Tibial nerve (tissue), 4 donors: ENCODE measurements at regions not wholly inside any gene's neighbourhood (a gene's known extent, or its start where the extent isn't known, plus 50 kb on each side); places are given as distances from the start of the nearest gene placed in this dataset.
"Not testable (repeated sequence)": the region's sequence is repeated elsewhere in the genome, so short reads cannot be mapped to it uniquely, and the experiment has no call there.

Experiments
- DNase-seq, 2 donors: peaks; one replicate each; pipeline ENCODE4 v3.0.0-alpha.2; 2019; ENCODE audit warnings: low spot score in 2 of 2
- H3K27ac ChIP-seq, 4 donors: fragments of 200-600 bp; sonication (generic) in 3 of 4; one replicate each; pipeline ENCODE4 v1.5.1; 2017 to 2019; ENCODE audit warnings: mild to moderate bottlenecking in 1 of 4
- H3K27me3 ChIP-seq, 2 donors: fragments of 200-600 bp; sonication (generic) in 1 of 2; one replicate each; pipeline versions ENCODE4 v1.5.1 to v1.6.0; 2017 to 2019
- H3K36me3 ChIP-seq, 3 donors: fragments of 200-600 bp; sonication (generic); one replicate each; pipeline ENCODE4 v1.5.1; 2018 to 2019
- H3K4me1 ChIP-seq, 4 donors: fragments of 200-600 bp; sonication (generic) in 3 of 4; one replicate each; pipeline ENCODE4 v1.5.1; 2017 to 2019
- H3K4me3 ChIP-seq, 4 donors: fragments of 200-600 bp; sonication (generic) in 3 of 4; one replicate each; pipeline ENCODE4 v1.5.1; 2017 to 2019; ENCODE audit warnings: mild to moderate bottlenecking in 1 of 4, moderate library complexity in 1 of 4
- H3K9me3 ChIP-seq, 4 donors: fragments of 200-600 bp; sonication (generic) in 3 of 4; one replicate each; pipeline ENCODE4 v1.5.1; 2017 to 2019
- EP300 ChIP-seq, 2 donors: sonication (generic); formaldehyde crosslinking; IDR thresholded peaks; one replicate each; pipeline ENCODE4 v1.6.1; 2017; ENCODE audit warnings: antibody characterized with exemption in 2 of 2, mild to moderate bottlenecking in 1 of 2
- POLR2A ChIP-seq, 2 donors: fragments of 450-650 bp; IDR thresholded peaks; one replicate each; pipeline ENCODE4 v1.6.1; 2017; ENCODE audit warnings: antibody characterized with exemption in 2 of 2, mild to moderate bottlenecking in 2 of 2, moderate library complexity in 2 of 2
- WGBS, 2 donors: methylation state at CpG; one replicate each; pipeline ENCODE4 v1.1.5; 2018; 5-methylcytosine and 5-hydroxymethylcytosine counted together
- TF ChIP-seq, protein P1 (sequence below), 5 experiments: fragments of 200-600 bp in 3 of 5; fragments of 450-650 bp in 2 of 5; sonication (generic) in 3 of 5; IDR thresholded peaks; one replicate each; pipeline ENCODE4 v1.5.1; 2016 to 2019; ENCODE audit warnings: antibody characterized with exemption in 5 of 5, mild to moderate bottlenecking in 3 of 5, moderate library complexity in 2 of 5

DNA sequence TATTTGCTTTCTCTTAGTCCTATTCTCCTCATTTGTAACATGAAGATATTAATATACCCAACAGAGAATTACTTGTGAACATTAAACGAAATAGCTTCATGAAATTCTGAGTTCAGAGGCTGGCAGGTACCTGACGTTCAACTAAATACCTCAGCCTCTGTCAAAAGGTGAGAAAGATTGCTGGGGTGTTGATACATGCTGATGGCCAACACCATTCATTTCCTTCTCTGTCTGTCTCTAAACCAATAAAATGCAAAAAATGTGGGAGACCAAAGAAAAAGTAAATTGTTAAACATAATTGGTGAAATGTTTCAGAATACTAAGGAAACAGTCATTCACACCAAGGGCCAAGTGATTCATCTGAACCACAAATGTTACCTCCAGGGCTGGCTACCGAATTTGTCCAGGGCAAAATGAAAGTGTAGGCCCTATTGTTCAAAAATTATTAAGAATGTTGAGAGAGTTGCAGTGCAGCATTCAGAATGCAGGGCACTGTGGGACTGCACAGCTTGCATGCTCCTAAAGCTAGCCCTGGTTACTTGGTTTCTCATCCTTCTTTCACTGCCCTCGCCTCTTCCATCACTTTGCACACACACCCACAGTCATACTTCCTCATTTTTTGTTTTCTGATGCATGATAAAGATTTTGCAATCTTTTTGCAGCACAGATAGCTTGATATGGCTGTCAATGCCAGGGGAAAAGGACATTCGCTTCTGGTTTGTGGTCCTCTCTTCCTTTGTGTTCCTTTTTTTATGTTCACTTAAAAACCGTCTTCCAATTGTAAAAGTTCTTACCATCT lies 414.3 kb upstream of the NR5A2 start:
- Histone ChIP-seq H3K36me3 (no peaks in the 10 kb centered on the region), H3K4me1 (no peaks in the 10 kb centered on the region), H3K4me3 (no peak overlapping the region), H3K9me3 (peaks cover 0 to 4% (median 0%) of the 10 kb centered on the region in 4 donors), H3K27ac (no peak overlapping the region), H3K27me3 (no peaks in the 10 kb centered on the region)
- no peak for DNase-seq
- TF ChIP-seq, protein P1, sequence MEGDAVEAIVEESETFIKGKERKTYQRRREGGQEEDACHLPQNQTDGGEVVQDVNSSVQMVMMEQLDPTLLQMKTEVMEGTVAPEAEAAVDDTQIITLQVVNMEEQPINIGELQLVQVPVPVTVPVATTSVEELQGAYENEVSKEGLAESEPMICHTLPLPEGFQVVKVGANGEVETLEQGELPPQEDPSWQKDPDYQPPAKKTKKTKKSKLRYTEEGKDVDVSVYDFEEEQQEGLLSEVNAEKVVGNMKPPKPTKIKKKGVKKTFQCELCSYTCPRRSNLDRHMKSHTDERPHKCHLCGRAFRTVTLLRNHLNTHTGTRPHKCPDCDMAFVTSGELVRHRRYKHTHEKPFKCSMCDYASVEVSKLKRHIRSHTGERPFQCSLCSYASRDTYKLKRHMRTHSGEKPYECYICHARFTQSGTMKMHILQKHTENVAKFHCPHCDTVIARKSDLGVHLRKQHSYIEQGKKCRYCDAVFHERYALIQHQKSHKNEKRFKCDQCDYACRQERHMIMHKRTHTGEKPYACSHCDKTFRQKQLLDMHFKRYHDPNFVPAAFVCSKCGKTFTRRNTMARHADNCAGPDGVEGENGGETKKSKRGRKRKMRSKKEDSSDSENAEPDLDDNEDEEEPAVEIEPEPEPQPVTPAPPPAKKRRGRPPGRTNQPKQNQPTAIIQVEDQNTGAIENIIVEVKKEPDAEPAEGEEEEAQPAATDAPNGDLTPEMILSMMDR (IDR thresholded peaks at IDR 0.05), result no peak
- TF ChIP-seq EP300 (IDR thresholded peaks at IDR 0.05), result no peak
- 60 to 71% methylated on average over 6 of the region's 6 CpGs for WGBS, 2 donors

DNA sequence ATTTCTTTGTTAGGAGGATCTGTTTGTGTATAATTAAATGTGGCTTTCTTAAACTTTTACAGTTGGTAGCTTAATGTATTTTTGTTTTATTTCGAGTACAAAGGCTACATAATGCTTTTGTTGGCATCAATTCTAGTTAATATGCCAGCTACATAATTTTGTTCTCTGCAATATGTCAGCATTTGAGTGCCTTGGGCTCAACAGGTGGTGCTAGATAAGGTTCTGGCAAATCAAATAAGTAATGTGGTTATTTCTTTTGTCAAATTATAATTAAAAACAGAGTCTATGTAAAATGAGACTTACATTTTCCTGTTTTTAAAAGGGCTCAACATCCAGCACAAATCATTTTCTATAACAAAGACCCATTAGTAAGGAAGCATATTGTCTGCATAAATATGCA lies 410.6 kb upstream of the NR5A2 start:
- Histone ChIP-seq H3K9me3 (no peaks in the 10 kb centered on the region), H3K27me3 (no peaks in the 10 kb centered on the region), H3K4me1 (no peaks in the 10 kb centered on the region), H3K36me3 (no peaks in the 10 kb centered on the region), H3K4me3 (no peak overlapping the region), H3K27ac (no peak overlapping the region)
- 33 to 48% methylated on average over 1 of the region's 1 CpG for WGBS, 2 donors
- TF ChIP-seq EP300 (IDR thresholded peaks at IDR 0.05) (no peak), POLR2A (IDR thresholded peaks at IDR 0.05) (no peak)
- TF ChIP-seq, protein P1 (IDR thresholded peaks at IDR 0.05), result no peak
- no peak for DNase-seq

DNA sequence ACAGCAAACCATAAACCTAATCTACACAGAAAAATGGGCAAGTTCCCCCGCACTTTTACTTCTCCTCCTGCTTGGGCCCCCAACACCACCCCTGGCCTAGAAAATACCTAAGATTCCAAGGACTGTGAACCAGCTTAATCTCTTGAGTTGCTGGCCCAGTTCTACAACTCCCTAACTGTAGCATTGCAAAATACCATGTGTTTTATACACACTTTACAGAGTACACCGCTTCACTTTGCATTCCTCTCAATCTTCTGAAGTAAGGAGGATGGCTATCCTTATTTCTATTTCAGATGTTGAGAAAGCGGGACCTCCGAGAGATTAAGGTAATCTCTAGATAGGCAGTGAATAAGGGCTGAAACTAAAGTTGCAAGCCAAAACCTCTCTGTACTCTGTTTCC lies 408.3 kb upstream of the NR5A2 start:
- WGBS, 2 donors, result 89 to 96% methylated on average over 4 of the region's 4 CpGs

DNA sequence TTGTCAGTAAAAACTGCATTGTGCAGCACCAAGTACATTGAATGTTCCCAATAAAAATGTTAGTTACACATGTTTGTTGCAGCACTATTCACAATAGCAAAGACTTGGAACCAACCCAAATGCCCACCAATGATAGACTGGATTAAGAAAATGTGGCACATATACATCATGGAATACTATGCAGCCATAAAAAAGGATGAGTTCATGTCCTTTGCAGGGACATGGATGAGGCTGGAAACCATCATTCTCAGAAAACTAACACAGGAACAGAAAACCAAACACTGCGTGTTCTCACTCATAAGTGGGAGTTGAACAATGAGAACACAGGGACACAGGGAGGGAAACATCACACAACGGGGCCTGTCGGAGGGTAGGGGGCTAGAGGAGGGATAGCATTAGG lies 401.3 kb upstream of the NR5A2 start:
- H3K36me3 ChIP-seq, H3K9me3 ChIP-seq, DNase-seq, H3K27ac ChIP-seq, H3K27me3 ChIP-seq, H3K4me3 ChIP-seq, H3K4me1 ChIP-seq: not testable (repeated sequence)
- 95 to 97% methylated on average over 3 of the region's 3 CpGs for WGBS, 2 donors

More for the DNA sequence above, 408.3 kb upstream of the NR5A2 start:
- H3K4me3 ChIP-seq, result no peak overlapping the region
- H3K27ac ChIP-seq, result no peak overlapping the region
- no peaks in the 10 kb centered on the region for H3K36me3 ChIP-seq
- TF ChIP-seq, protein P1 (IDR thresholded peaks at IDR 0.05), result no peak
- no peak for TF ChIP-seq POLR2A (IDR thresholded peaks at IDR 0.05)
- no peak for TF ChIP-seq EP300 (IDR thresholded peaks at IDR 0.05)
- no peak for DNase-seq
- H3K9me3 ChIP-seq, result no peaks in the 10 kb centered on the region
- H3K27me3 ChIP-seq, result no peaks in the 10 kb centered on the region
- H3K4me1 ChIP-seq, result no peaks in the 10 kb centered on the region

DNA sequence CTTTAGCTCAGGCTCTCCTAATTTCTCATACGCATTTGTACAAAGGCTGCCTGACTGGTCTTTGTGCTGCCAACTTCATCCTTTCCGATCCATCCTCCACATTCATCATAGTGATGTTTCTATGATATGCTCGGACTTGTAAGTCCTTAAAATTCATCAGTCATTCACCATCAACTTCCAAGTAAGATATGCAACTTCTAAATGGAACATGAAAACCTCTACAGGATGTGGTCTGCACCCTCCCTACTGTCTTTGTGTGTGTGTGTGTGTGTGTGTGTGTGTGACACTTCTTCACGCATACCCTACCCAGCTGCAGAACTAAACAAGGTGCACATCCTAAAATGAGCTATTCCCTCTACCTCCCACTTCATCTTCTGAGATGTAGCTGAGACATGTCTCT lies 397.9 kb upstream of the NR5A2 start:
- no peaks in the 10 kb centered on the region for H3K27me3 ChIP-seq
- no peak overlapping the region for H3K27ac ChIP-seq
- no peaks in the 10 kb centered on the region for H3K4me1 ChIP-seq
- TF ChIP-seq EP300 (IDR thresholded peaks at IDR 0.05) (no peak), POLR2A (IDR thresholded peaks at IDR 0.05) (no peak)
- TF ChIP-seq, protein P1 (IDR thresholded peaks at IDR 0.05), result no peak
- H3K9me3 ChIP-seq, result peaks cover 0 to 4% (median 0%) of the 10 kb centered on the region in 4 donors
- no peak for DNase-seq
- no peaks in the 10 kb centered on the region for H3K36me3 ChIP-seq
- H3K4me3 ChIP-seq, result no peak overlapping the region
- 84 to 87% methylated on average over 4 of the region's 4 CpGs for WGBS, 2 donors
